HEK293 (cell line): ENCODE measurements at regions not wholly inside any gene's neighbourhood (a gene's known extent, or its start where the extent isn't known, plus 50 kb on each side); places are given as distances from the start of the nearest gene placed in this dataset.

Experiments
- CTCF ChIA-PET: fragments of 350-600 bp; formaldehyde crosslinking; extraction: SDS; loops from one replicate; lab custom pipeline; 2021; ENCODE audit warnings: antibody characterized with exemption; lab: Yijun Ruan, JAX
- POLR2A ChIA-PET: fragments of 300-600 bp; formaldehyde crosslinking; extraction: SDS; loops from one replicate; lab custom pipeline; 2020; ENCODE audit warnings: antibody characterized with exemption, inconsistent platforms; lab: Yijun Ruan, JAX
- H3K27ac ChIP-seq: fragments of 200-500 bp; sonication (Bioruptor generic); 2 replicates; pipeline ENCODE4 v1.5.1; 2014; ENCODE audit warnings: low read depth, low read length, control low read depth, inconsistent platforms; ENCODE audit errors: extremely low read depth
- H3K36me3 ChIP-seq, 2 experiments: fragments of 200-500 bp in 1 of 2; sonication (Bioruptor generic) in 1 of 2; 1 replicate in 1 of 2; 2 replicates in 1 of 2; pipeline ENCODE4 v1.5.1; 2014 to 2017; ENCODE audit warnings: inconsistent platforms in 2 of 2, low read length in 2 of 2; ENCODE audit not compliant: control insufficient read depth in 2 of 2, insufficient read depth in 1 of 2
- H3K4me1 ChIP-seq: fragments of 200-500 bp; sonication (Bioruptor generic); 2 replicates; pipeline ENCODE4 v1.5.1; 2014; ENCODE audit warnings: mild to moderate bottlenecking, low read length, inconsistent platforms; ENCODE audit not compliant: control insufficient read depth, insufficient read depth
- H3K4me3 ChIP-seq: 2 replicates; pipeline ENCODE4 v1.5.1; 2011; ENCODE audit warnings: low read depth, mild to moderate bottlenecking, control low read depth, low read length, moderate library complexity
- H3K9me3 ChIP-seq: fragments of 200-500 bp; sonication (Bioruptor generic); 2 replicates; pipeline ENCODE4 v1.5.1; 2014; ENCODE audit warnings: low read depth, low read length, inconsistent platforms; ENCODE audit not compliant: control insufficient read depth, insufficient read depth
- GLIS1 ChIP-seq: fragments of 450-650 bp; formaldehyde crosslinking; IDR thresholded peaks from 2 replicates; pipeline ENCODE4 v1.5.1; 2016; ENCODE audit warnings: missing biosample characterization, missing genetic modification characterization
- KLF8 ChIP-seq: fragments of 450-650 bp; formaldehyde crosslinking; IDR thresholded peaks from 2 replicates; pipeline ENCODE4 v1.5.1; 2016; ENCODE audit warnings: missing biosample characterization, missing genetic modification characterization
- MEIS1 ChIP-seq: sonication (generic); formaldehyde crosslinking; IDR thresholded peaks from 2 replicates; pipeline ENCODE4 v1.8.1; 2022; ENCODE audit warnings: missing genetic modification reagents, mild to moderate bottlenecking, borderline replicate concordance
- TCF7L2 ChIP-seq: IDR thresholded peaks from 2 replicates; pipeline ENCODE4 v1.6.1; 2011; ENCODE audit warnings: low read depth, mild to moderate bottlenecking, inconsistent platforms, low read length, moderate library complexity, borderline replicate concordance
- ZBTB8A ChIP-seq: fragments of 450-650 bp; formaldehyde crosslinking; IDR thresholded peaks from 2 replicates; pipeline ENCODE4 v1.5.1; 2016; ENCODE audit warnings: missing biosample characterization, missing genetic modification characterization
- ZNF157 ChIP-seq: fragments of 450-650 bp; formaldehyde crosslinking; IDR thresholded peaks from 2 replicates; pipeline ENCODE4 v1.5.1; 2016; ENCODE audit warnings: missing biosample characterization, missing genetic modification characterization
- ZNF223 ChIP-seq: fragments of 450-650 bp; formaldehyde crosslinking; IDR thresholded peaks from 2 replicates; pipeline ENCODE4 v1.5.1; 2016; ENCODE audit warnings: missing biosample characterization, missing genetic modification characterization
- ZNF341 ChIP-seq: fragments of 450-650 bp; formaldehyde crosslinking; IDR thresholded peaks from 2 replicates; pipeline ENCODE4; 2016; ENCODE audit warnings: low read depth, missing biosample characterization, missing genetic modification characterization
- ZNF354C ChIP-seq: fragments of 450-650 bp; formaldehyde crosslinking; IDR thresholded peaks from 2 replicates; pipeline ENCODE4 v1.5.1; 2016; ENCODE audit warnings: missing biosample characterization, missing genetic modification characterization, low read depth, borderline replicate concordance
- ZNF510 ChIP-seq: fragments of 450-650 bp; formaldehyde crosslinking; IDR thresholded peaks from 2 replicates; pipeline ENCODE4 v1.5.1; 2018; ENCODE audit warnings: mild to moderate bottlenecking, missing genetic modification characterization, missing biosample characterization; ENCODE audit not compliant: insufficient replicate concordance
- ZNF624 ChIP-seq: fragments of 450-650 bp; formaldehyde crosslinking; IDR thresholded peaks from 2 replicates; pipeline ENCODE4 v1.5.1; 2017; ENCODE audit warnings: missing biosample characterization, missing genetic modification characterization
- ZNF664 ChIP-seq: fragments of 450-650 bp; formaldehyde crosslinking; IDR thresholded peaks from 2 replicates; pipeline ENCODE4 v1.5.1; 2016; ENCODE audit warnings: missing biosample characterization, missing genetic modification characterization
- ZNF768 ChIP-seq: fragments of 450-650 bp; formaldehyde crosslinking; IDR thresholded peaks from 2 replicates; pipeline ENCODE4 v1.5.1; 2018; ENCODE audit warnings: missing biosample characterization, mild to moderate bottlenecking, missing genetic modification characterization
- ZNF792 ChIP-seq: fragments of 450-650 bp; formaldehyde crosslinking; IDR thresholded peaks from 2 replicates; pipeline ENCODE4 v1.5.1; 2016; ENCODE audit warnings: missing biosample characterization, missing genetic modification characterization
- ZXDB ChIP-seq: fragments of 450-650 bp; formaldehyde crosslinking; IDR thresholded peaks from 2 replicates; pipeline ENCODE4 v1.5.1; 2016; ENCODE audit warnings: missing biosample characterization, missing genetic modification characterization
- TF ChIP-seq, protein P1 (sequence below): fragments of 450-650 bp; formaldehyde crosslinking; IDR thresholded peaks from 2 replicates; pipeline ENCODE4 v1.5.1; 2016; ENCODE audit warnings: missing biosample characterization, missing genetic modification characterization, borderline replicate concordance
- TF ChIP-seq, protein P2 (sequence below): fragments of 450-650 bp; IDR thresholded peaks from 2 replicates; pipeline ENCODE4 v1.5.1; 2018; ENCODE audit warnings: missing biosample characterization, mild to moderate bottlenecking, missing genetic modification characterization
- TF ChIP-seq, protein P3 (sequence below): IDR thresholded peaks from 2 replicates; pipeline ENCODE4 v1.6.1; 2011; ENCODE audit warnings: mild to moderate bottlenecking, low read depth, low read length, borderline replicate concordance

DNA sequence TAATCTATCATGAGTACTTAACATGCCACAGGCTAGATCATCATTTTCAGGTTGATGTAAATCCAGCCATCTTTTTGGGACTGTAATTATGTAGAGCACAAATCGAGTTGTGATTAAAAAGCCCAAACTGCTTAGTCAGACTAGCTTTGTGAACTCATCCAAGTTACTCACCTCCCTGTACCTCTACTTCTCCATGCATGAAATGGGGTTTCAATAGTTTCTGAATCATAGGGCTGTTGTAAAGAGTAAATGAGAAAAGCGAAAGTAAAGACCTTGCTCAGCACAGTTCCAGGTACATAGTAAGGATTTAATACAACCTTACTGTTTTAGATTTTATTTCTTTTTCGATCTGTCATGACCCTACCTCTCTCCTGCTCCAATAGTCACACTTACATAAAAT lies 85.6 kb upstream of the GAP43 start:
- H3K4me1 ChIP-seq = no peaks in the 10 kb centered on the region
- POLR2A ChIA-PET = no interaction called here
- TF ChIP-seq, protein P1, sequence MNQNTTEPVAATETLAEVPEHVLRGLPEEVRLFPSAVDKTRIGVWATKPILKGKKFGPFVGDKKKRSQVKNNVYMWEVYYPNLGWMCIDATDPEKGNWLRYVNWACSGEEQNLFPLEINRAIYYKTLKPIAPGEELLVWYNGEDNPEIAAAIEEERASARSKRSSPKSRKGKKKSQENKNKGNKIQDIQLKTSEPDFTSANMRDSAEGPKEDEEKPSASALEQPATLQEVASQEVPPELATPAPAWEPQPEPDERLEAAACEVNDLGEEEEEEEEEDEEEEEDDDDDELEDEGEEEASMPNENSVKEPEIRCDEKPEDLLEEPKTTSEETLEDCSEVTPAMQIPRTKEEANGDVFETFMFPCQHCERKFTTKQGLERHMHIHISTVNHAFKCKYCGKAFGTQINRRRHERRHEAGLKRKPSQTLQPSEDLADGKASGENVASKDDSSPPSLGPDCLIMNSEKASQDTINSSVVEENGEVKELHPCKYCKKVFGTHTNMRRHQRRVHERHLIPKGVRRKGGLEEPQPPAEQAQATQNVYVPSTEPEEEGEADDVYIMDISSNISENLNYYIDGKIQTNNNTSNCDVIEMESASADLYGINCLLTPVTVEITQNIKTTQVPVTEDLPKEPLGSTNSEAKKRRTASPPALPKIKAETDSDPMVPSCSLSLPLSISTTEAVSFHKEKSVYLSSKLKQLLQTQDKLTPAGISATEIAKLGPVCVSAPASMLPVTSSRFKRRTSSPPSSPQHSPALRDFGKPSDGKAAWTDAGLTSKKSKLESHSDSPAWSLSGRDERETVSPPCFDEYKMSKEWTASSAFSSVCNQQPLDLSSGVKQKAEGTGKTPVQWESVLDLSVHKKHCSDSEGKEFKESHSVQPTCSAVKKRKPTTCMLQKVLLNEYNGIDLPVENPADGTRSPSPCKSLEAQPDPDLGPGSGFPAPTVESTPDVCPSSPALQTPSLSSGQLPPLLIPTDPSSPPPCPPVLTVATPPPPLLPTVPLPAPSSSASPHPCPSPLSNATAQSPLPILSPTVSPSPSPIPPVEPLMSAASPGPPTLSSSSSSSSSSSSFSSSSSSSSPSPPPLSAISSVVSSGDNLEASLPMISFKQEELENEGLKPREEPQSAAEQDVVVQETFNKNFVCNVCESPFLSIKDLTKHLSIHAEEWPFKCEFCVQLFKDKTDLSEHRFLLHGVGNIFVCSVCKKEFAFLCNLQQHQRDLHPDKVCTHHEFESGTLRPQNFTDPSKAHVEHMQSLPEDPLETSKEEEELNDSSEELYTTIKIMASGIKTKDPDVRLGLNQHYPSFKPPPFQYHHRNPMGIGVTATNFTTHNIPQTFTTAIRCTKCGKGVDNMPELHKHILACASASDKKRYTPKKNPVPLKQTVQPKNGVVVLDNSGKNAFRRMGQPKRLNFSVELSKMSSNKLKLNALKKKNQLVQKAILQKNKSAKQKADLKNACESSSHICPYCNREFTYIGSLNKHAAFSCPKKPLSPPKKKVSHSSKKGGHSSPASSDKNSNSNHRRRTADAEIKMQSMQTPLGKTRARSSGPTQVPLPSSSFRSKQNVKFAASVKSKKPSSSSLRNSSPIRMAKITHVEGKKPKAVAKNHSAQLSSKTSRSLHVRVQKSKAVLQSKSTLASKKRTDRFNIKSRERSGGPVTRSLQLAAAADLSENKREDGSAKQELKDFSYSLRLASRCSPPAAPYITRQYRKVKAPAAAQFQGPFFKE = no peak
- TF ChIP-seq ZXDB (tag by site-specific recombination) (no peak), KLF8 (tag by site-specific recombination) (no peak), ZNF792 (tag by site-specific recombination) (no peak), ZNF768 (tag by site-specific recombination) (no peak), ZNF354C (tag by site-specific recombination) (no peak), ZNF664 (tag by site-specific recombination) (no peak)
- TF ChIP-seq, protein P2, sequence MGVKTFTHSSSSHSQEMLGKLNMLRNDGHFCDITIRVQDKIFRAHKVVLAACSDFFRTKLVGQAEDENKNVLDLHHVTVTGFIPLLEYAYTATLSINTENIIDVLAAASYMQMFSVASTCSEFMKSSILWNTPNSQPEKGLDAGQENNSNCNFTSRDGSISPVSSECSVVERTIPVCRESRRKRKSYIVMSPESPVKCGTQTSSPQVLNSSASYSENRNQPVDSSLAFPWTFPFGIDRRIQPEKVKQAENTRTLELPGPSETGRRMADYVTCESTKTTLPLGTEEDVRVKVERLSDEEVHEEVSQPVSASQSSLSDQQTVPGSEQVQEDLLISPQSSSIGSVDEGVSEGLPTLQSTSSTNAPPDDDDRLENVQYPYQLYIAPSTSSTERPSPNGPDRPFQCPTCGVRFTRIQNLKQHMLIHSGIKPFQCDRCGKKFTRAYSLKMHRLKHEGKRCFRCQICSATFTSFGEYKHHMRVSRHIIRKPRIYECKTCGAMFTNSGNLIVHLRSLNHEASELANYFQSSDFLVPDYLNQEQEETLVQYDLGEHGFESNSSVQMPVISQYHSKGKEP (tag by site-specific recombination) = no peak
- TF ChIP-seq, protein P3, sequence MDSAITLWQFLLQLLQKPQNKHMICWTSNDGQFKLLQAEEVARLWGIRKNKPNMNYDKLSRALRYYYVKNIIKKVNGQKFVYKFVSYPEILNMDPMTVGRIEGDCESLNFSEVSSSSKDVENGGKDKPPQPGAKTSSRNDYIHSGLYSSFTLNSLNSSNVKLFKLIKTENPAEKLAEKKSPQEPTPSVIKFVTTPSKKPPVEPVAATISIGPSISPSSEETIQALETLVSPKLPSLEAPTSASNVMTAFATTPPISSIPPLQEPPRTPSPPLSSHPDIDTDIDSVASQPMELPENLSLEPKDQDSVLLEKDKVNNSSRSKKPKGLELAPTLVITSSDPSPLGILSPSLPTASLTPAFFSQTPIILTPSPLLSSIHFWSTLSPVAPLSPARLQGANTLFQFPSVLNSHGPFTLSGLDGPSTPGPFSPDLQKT = no peak
- CTCF ChIA-PET = no interaction called here
- H3K36me3 ChIP-seq = no peaks in the 10 kb centered on the region
- H3K27ac ChIP-seq = no peak overlapping the region
- H3K4me3 ChIP-seq = no peak overlapping the region
- H3K9me3 ChIP-seq = no peaks in the 10 kb centered on the region

DNA sequence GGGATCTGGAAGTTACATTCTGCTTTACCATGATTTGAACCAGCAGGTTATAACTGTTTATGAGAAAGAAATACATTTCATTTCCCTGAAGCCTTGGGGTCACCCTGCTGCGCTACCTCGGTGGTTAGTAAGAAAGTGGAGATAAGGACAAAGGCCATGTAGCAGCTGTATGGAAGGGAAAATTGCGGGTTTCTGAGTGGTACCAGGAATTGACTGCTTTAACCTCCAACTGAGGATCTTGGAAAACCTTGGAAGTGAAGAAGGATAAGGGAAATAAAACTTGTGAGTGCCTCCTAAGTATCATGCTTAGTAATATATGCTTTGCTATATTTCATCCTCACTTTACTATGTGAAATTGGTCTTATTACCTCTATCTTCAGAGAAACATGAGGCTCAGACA lies 76.1 kb upstream of the GAP43 start:
- H3K4me1 ChIP-seq = no peaks in the 10 kb centered on the region
- POLR2A ChIA-PET = no interaction called here
- H3K36me3 ChIP-seq = no peaks in the 10 kb centered on the region
- no peak for TF ChIP-seq ZBTB8A (tag by site-specific recombination)
- no peak for TF ChIP-seq ZNF157 (tag by site-specific recombination)
- TF ChIP-seq ZNF510 (tag by site-specific recombination) = no peak
- no peak for TF ChIP-seq ZNF341
- TF ChIP-seq ZNF624 (tag by site-specific recombination) = no peak
- no peak for TF ChIP-seq TCF7L2
- TF ChIP-seq MEIS1 (CRISPR knock-in tag) = no peak
- no peak for TF ChIP-seq ZNF223 (tag by site-specific recombination)
- TF ChIP-seq GLIS1 (tag by site-specific recombination) = no peak
- TF ChIP-seq, all 188 proteins: peak for 0
- Histone ChIP-seq H3K27ac (no peak overlapping the region), H3K9me3 (no peaks in the 10 kb centered on the region), H3K4me3 (no peak overlapping the region)
- CTCF ChIA-PET = no interaction called here
